ENCODE measurements at regions not wholly inside any gene's neighbourhood (a gene's known extent, or its start where the extent isn't known, plus 50 kb on each side); places are given as distances from the start of the nearest gene placed in this dataset.

GRCh38 chr20:10762216-10762615, 88.4 kb upstream of the JAG1 start:
- Histone ChIP-seq H3K9me3 (ENCODE audit: low read depth) (no peaks in the 10 kb centered on the region), H3K4me3 (no peak overlapping the region), H3K79me2 (ENCODE audit: low read depth) (no peaks in the 10 kb centered on the region), H3K4me2 (no peak overlapping the region), H3F3A (ENCODE audit: low read depth) (no peaks in the 10 kb centered on the region), H2AFZ (replicated peaks) (no peak overlapping the region), H3K27me3 (peaks cover 19% of the 10 kb centered on the region), H3K27ac (no peak overlapping the region), H3K9ac (no peak overlapping the region), H3K4me1 (peaks cover 8% of the 10 kb centered on the region), H4K20me1 (ENCODE audit: low read depth) (no peaks in the 10 kb centered on the region), H3K36me3 (no peaks in the 10 kb centered on the region)
- H3K27ac Mint-ChIP-seq: no peak overlapping the region
- H3K4me3 Mint-ChIP-seq: no peak overlapping the region
- peaks cover 7% of the 10 kb centered on the region for H3K9me3 Mint-ChIP-seq
- H3K36me3 Mint-ChIP-seq: no peaks in the 10 kb centered on the region
- H3K4me1 Mint-ChIP-seq: peaks cover 17% of the 10 kb centered on the region
- H3K27me3 Mint-ChIP-seq (ENCODE audit: insufficient read depth, low read depth): peaks cover 1% of the 10 kb centered on the region
- no peak for TF ChIP-seq EZH2phosphoT487 (IDR thresholded peaks at IDR 0.05)
- no peak for TF ChIP-seq EZH2 (IDR thresholded peaks at IDR 0.05)
- TF ChIP-seq CTCF (IDR thresholded peaks at IDR 0.05): no peak
- DNase-seq (ENCODE audit: low spot score): no peak

- DNase-seq (ENCODE audit: low spot score): peak; percentile 20
- Mint-ChIP-seq H3K9me3 (peaks cover 7% of the 10 kb centered on the region), H3K27me3 (ENCODE audit: insufficient read depth, low read depth) (peaks cover 2% of the 10 kb centered on the region), H3K4me1 (peaks cover 17% of the 10 kb centered on the region), H3K36me3 (no peaks in the 10 kb centered on the region), H3K27ac (no peak overlapping the region), H3K4me3 (no peak overlapping the region)
- Histone ChIP-seq H2AFZ (replicated peaks) (no peak overlapping the region), H3K4me1 (peaks cover 8% of the 10 kb centered on the region), H3K9me3 (ENCODE audit: low read depth) (no peaks in the 10 kb centered on the region), H3K36me3 (no peaks in the 10 kb centered on the region), H3K9ac (no peak overlapping the region), H3K4me2 (no peak overlapping the region), H3K4me3 (no peak overlapping the region), H3K27me3 (peaks cover 28% of the 10 kb centered on the region), H3F3A (ENCODE audit: low read depth) (no peaks in the 10 kb centered on the region), H3K27ac (no peak overlapping the region), H4K20me1 (ENCODE audit: low read depth) (no peaks in the 10 kb centered on the region), H3K79me2 (ENCODE audit: low read depth) (no peaks in the 10 kb centered on the region)
- TF ChIP-seq EZH2phosphoT487 (IDR thresholded peaks at IDR 0.05): no peak
- TF ChIP-seq CTCF (IDR thresholded peaks at IDR 0.05): no peak
- no peak for TF ChIP-seq EZH2 (IDR thresholded peaks at IDR 0.05)
These were observed 89.3 kb upstream of the JAG1 start for GRCh38 chr20:10763112-10763511.

- no peak overlapping the region for H2AFZ ChIP-seq (replicated peaks)
- H3K9ac ChIP-seq: no peak overlapping the region
- H3K4me3 ChIP-seq: no peak overlapping the region
- H3K9me3 ChIP-seq (ENCODE audit: low read depth): no peaks in the 10 kb centered on the region
- Mint-ChIP-seq H3K27ac (no peak overlapping the region), H3K9me3 (peaks cover 5% of the 10 kb centered on the region), H3K27me3 (ENCODE audit: insufficient read depth, low read depth) (peaks cover 5% of the 10 kb centered on the region), H3K4me3 (no peak overlapping the region), H3K36me3 (no peaks in the 10 kb centered on the region), H3K4me1 (peaks cover 14% of the 10 kb centered on the region)
- TF ChIP-seq EZH2phosphoT487 (IDR thresholded peaks at IDR 0.05): peak; percentile 100
- no peak for TF ChIP-seq CTCF (IDR thresholded peaks at IDR 0.05)
- TF ChIP-seq EZH2 (IDR thresholded peaks at IDR 0.05): no peak
- H3K36me3 ChIP-seq: no peaks in the 10 kb centered on the region
- peaks cover 16% of the 10 kb centered on the region for H3F3A ChIP-seq (ENCODE audit: low read depth)
- peak; percentile 86 for DNase-seq (ENCODE audit: low spot score)
- peaks cover 71% of the 10 kb centered on the region for H3K27me3 ChIP-seq
- H3K27ac ChIP-seq: no peak overlapping the region
- H3K4me2 ChIP-seq: peak overlapping the region; percentile 35
- peaks cover 5% of the 10 kb centered on the region for H4K20me1 ChIP-seq (ENCODE audit: low read depth)
- H3K79me2 ChIP-seq (ENCODE audit: low read depth): no peaks in the 10 kb centered on the region
- H3K4me1 ChIP-seq: peaks cover 18% of the 10 kb centered on the region
These were observed 95.9 kb upstream of the JAG1 start for GRCh38 chr20:10769700-10770099.
